ENCODE measurements at regions not wholly inside any gene's neighbourhood (a gene's known extent, or its start where the extent isn't known, plus 50 kb on each side); places are given as distances from the start of the nearest gene placed in this dataset.

DNA sequence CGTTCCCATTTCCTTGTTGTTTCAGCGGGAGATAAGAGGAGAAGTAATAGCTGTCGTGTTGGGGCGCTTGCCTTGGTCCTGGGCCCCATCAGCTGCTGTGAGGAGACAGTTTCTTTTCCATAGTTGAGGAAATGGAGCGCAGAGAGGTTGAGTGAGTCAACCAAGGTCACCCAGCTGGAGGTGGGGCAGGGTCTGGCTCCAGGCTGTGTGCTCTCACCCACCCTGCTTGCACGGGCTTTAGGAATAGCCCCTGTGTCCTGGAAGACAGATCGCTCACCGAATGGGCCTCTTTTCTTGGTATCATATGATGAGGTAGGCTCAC lies 165.7 kb upstream of the RTL1 start:
- no peak for DNase-seq

- no peak for DNase-seq
These were observed 166.3 kb upstream of the RTL1 start for GRCh38 chr14:101069666-101070362.

DNA sequence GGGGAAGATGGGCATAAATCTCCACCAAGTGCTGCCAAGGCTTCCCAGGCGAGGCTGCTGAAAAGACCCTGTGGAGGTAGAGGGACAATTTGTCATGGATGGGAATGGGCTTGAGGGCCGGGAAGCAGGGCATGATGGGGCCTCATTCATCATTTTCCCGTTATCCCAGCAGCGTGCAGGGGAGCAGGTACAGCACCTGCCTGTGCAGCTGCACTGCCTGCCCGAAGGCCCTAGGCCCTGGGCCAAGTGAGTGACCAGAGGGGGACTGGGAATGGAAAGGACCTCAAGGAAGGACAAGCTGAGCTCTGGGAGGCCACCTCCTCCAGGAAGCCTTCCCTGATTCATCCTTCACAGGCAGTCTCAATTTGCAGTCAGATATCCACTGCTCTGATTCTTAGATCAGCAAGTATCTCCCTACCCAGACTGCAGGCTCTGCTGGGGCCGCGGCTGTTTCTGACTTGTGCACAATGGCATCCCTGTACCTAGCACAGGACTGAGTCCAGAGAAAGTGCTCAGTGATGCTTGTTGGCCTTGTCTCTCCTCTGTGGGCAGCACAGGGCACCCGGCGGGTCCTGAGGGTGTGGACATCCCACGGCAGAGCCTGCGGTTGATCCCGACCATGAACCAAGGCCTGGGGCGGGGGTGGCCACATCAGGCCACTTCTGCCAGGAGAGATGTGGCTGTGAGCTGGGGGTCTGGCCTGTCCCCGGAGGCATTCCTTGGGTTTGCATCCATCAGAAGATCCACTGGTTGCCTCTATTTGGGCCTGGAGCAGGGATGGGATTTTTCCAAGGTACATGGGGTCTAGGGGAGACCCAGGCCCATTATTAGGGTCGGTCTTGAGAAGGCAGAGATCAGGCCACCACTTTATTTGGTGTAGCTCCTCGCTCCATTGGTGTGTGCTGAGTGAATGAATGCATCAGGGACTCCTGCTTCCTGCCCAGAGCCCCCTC lies 167.3 kb upstream of the RTL1 start:
- DNase-seq = no peak

DNA sequence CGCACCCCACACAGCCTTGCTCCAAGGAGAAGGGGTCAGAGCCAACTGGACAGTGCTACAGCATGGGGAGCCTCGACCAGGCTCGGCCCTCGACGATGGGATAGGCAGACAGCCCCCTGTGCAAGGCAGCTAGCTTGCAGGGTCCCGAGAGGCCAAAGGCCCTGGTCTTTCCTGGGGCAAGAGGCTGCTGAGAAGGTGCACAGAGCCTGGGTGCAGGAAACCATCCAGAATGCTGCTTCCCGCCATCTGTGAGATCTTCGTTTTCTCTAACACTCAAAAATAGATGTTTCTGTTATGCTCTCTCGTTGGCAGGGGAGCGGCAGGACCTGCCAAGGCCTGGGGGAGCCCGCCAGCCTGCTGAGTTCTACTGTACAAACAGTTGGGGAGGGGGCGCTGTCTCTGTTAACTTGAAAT lies 168.0 kb upstream of the RTL1 start:
- no peak for DNase-seq

GRCh38 chr14:101072070-101072469 lies 168.5 kb upstream of the RTL1 start:
- no peak for DNase-seq

DNA sequence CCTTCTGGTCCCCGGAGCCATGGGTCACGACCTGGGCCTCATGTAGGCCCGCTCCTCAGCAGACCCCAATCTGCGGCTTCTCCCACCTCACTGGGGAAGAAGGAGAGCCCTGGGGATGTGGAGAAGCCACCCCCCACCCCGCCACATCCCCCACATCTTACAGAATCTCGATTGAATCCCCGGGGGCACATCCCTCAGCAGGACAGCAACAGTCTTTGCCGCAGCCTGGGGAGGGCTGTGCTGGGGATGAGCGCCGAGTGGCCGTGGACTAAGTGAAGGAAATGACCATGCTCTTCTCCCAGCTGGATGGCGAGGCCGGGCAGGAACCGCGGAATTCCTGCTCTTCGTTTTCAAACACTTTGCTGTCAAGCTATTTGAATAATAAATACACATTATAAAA lies 169.0 kb upstream of the RTL1 start:
- no peak for DNase-seq

- DNase-seq = no peak
These were observed 169.5 kb upstream of the RTL1 start for GRCh38 chr14:101072945-101073597.

DNA sequence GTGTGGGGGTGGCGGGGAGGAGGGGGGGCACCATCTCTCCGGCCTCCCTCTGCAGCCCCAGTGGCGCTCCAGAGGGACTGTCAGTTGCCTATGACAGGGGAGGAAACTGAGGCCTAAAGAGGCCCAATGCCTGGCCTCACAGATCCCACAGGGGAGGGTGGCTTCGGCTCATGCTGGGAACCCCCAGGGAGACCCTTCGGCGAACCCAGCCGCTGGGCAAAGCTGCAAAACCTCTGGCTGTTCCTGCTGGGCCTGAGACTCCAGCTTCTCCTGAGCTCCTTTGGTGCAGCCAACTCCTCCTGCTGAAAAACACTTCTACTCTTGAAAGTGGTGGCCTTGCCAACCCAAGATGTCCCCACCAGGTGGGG lies 170.1 kb upstream of the RTL1 start:
- no peak for DNase-seq

DNA sequence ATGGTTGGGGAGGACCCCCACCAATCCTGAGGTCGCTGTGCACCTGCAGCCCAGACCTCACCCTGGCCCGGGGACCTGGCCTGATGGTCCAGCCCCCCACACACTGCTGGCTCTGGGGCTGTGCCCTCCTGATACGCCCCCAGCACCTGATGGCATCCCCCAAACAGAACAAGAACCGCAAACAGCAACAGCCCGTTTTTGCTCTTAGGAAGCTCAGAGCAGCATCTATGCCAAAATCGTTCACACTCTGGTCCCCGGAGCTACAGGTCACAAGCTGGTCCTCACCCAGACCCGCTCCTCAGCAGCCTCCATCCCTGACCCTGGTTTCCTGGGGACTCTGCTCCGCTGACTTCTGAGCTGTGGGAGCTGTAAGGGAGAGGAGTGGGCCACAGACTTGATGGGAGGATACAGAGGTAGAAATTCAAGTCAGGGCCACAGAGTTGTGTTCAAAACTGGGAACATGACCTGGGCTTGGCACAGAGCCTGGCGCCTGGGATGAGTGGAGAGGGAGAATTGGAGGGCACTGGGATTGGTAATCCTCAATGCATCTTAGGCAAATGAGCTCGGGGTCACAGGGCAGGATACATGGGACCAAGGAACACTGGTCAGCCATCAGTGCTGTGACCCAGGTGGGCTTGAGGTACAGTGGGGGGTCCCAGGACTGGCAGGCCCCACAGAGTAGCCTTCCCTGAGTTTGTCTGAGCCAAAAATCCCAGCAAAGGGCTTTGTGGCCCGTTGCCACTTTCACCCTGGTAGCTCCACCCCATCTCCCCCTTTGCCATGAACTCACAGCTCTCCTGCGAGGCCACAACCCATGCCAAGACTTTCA lies 170.9 kb upstream of the RTL1 start:
- DNase-seq = no peak

DNA sequence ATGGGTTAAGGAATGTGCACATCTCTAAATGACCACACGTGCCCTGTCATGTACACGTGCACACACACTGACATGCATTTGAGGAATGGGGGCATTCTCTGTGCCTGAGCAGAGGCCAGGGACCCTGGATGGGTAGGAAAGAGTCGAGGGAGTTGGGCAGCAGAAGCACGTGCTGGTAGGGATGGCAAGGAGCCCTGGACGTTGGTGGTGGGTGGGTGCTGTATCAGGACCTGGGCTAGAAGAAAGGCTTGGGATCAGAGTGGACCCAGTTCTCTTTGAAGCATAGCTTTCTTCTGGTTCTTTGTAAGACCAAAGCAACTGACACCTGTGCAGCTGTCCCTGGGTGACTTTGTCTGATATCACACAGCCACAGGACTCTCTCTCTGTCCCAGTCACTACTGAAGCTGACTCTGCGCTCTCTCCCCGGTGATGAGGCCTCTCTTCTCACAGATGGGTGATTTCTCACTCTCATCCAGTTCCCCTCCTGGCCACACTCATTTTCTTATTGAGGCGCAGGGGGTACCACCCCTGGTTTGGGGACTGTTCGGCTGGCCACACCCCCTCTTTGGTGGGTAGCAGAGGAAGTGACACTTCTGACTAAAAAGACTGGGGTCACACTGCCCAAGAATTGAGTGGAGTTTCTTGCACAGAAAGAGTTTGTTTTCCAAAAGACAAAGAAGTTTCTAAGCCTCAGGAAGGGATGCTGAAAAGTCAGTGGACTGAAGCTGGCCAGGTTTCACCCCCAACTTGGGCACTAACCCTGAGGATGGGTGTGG lies 171.7 kb upstream of the RTL1 start:
- no peak for DNase-seq

GRCh38 chr14:101075801-101076413 lies 172.4 kb upstream of the RTL1 start:
- no peak for DNase-seq

DNA sequence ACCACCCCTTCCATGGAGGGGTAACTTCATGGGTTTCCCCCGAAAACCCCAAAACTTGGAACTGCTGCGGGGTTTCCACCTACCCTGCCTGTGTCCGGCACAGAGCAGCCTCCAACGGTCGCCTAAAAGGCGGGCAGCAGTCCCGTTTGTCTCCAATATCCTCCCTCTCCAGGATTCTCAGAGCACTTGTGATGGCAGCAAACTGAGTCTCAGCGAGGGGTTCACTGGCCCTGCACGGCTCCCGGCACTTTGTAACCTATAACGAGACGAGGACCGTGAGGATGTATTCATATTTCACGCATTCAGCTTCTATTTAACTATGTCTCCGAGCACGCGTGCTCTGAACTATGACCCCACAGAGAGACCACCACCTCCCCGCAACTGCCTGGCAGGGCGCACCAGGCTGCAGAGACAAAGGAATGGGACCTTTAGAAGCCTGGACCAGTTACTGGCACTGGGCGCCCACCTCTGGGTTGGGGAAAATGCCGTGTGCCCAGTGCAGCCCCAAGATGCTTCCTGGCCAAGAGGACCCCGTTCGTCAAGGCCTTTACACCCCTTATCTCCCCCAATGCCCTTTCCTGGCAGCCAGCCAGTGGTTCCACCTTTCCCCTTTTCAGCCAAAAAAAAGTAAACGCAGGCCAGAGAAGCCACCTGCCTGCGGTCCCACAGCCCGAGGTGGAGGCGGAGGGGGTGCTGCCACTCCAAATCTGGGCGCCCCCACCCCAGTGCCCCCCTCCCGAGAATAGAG lies 173.1 kb upstream of the RTL1 start:
- DNase-seq = no peak

GRCh38 chr14:101077481-101078074 lies 174.1 kb upstream of the RTL1 start:
- DNase-seq = no peak

- DNase-seq = no peak
These were observed 174.8 kb upstream of the RTL1 start for GRCh38 chr14:101078170-101078891.

GRCh38 chr14:101078892-101079221 lies 175.3 kb upstream of the RTL1 start:
- no peak for DNase-seq

- no peak for DNase-seq
These were observed 177.5 kb upstream of the RTL1 start for GRCh38 chr14:101080922-101081593.

DNA sequence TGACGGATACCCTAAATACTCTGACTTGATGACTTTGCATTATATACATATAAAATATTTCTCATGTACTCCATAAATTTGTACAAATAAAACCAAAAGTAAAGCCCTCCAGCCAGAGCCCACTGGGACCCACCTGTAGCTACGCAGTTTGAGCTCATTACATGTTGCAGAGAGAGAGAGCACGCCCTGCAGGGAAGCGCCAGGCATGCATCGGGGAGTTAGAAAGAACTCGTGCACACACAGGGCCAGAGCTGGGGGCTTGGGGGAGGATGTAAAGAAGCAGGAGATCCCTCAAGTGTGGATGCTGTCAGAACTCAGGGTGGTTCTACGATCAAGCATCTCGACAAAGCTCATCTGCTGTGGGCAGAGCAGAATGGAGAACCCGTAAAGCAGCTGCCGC lies 178.5 kb upstream of the RTL1 start:
- DNase-seq = no peak

DNA sequence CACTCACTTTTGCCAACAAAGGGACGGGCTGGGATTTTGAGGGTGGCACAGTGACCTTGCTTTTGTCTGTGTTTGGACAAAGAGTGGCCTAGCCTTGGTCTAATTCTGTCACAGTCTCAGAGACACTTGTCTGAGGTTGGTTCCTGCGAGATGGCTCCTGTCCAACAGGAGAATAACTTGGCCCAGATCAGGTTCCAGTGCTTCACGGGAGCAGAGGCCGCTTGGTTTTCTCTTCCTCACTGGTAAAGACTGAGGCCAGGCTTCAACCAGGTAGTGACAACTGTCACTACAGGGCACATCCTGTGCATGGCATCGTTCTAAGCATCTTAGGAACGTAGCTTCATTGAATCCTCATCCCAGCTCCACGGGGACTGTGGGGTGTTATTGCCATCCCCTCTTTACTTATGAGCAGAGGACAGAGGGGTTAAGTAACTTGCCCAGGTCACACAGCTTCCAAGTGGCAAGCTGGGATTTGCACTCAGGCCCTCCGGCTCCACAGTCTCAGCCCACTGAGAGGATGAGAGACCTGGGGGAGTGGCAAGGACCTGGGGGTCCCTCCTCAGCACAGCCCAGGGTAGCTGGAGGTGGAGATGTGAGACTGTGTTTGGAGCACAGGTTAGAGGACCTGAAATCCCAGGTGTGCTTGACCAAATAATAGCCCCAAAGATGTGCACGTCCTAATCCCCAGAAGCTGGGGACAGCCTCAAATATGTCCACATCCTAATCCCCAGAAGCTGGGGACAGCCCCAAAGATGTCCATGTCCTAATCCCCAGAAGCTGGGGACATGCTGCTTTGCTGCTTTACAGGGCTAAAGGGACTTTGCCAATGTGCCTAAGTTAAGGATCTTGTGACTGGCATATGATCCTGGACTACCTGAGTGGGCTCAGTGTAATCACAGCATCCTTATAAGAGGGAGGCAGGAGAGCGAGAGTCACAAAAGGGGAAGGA lies 179.2 kb upstream of the RTL1 start:
- no peak for DNase-seq
